Activated CD8-positive, alpha-beta T cell treated with anti-CD3 and anti-CD28 coated beads, Interleukin-2, amount 10 ng/mL, durations not matched to agents 7 days and 5 days (primary cell): ENCODE measurements at regions not wholly inside any gene's neighbourhood (a gene's known extent, or its start where the extent isn't known, plus 50 kb on each side); places are given as distances from the start of the nearest gene placed in this dataset.

Experiments used
- ATAC-seq: fragments of 150-1000 bp; cut with Tn5 transposase; one replicate; pipeline ENCODE4 v1.10.0; 2021; ENCODE audit warnings: moderate library complexity
- CTCF ChIA-PET: fragments of 350-600 bp; sonication (Branson Sonifier 250); formaldehyde crosslinking; loops from one replicate; lab custom pipeline; 2021; ENCODE audit warnings: antibody characterized with exemption; lab: Charles Lee
- POLR2A ChIA-PET: fragments of 350-600 bp; sonication (Branson Sonifier 250); formaldehyde crosslinking; loops from one replicate; lab custom pipeline; 2021; ENCODE audit warnings: antibody characterized with exemption; lab: Charles Lee
- DNase-seq: peaks from one replicate; pipeline ENCODE4 v3.0.0-alpha.2; 2020
- H3K27ac Mint-ChIP-seq: one replicate; pipeline ENCODE4 v1.8.0; 2021; ENCODE audit warnings: mild to moderate bottlenecking, mixed read lengths
- H3K27me3 Mint-ChIP-seq: one replicate; pipeline ENCODE4 v1.8.0; 2021; ENCODE audit warnings: low read depth, mixed read lengths
- H3K36me3 Mint-ChIP-seq: one replicate; pipeline ENCODE4 v1.8.0; 2021; ENCODE audit warnings: low read depth, mixed read lengths
- H3K4me1 Mint-ChIP-seq: one replicate; pipeline ENCODE4 v1.8.0; 2021; ENCODE audit warnings: low read depth, mixed read lengths
- H3K4me3 Mint-ChIP-seq: one replicate; pipeline ENCODE4 v1.8.0; 2021; ENCODE audit warnings: mild to moderate bottlenecking, mixed read lengths
- H3K9me3 Mint-ChIP-seq: one replicate; pipeline ENCODE4 v1.8.0; 2022; ENCODE audit warnings: mixed read lengths; ENCODE audit not compliant: insufficient read depth

- Mint-ChIP-seq H3K27ac (no peak overlapping the region), H3K9me3 (peaks cover 6% of the 10 kb centered on the region), H3K36me3 (no peaks in the 10 kb centered on the region), H3K27me3 (no peaks in the 10 kb centered on the region), H3K4me3 (no peak overlapping the region), H3K4me1 (no peaks in the 10 kb centered on the region)
- ChIA-PET POLR2A (no interaction called here), CTCF (no interaction called here)
- ATAC-seq (no peak), DNase-seq (no peak)
These were observed 314.1 kb upstream of the USP25 start for GRCh38 chr21:15415541-15416261.

GRCh38 chr21:15421441-15421881 lies 308.3 kb upstream of the USP25 start:
- ATAC-seq (no peak), DNase-seq (no peak)
- Mint-ChIP-seq H3K27me3 (no peaks in the 10 kb centered on the region), H3K27ac (no peak overlapping the region), H3K4me1 (peaks cover 4% of the 10 kb centered on the region), H3K4me3 (no peak overlapping the region), H3K36me3 (no peaks in the 10 kb centered on the region), H3K9me3 (no peaks in the 10 kb centered on the region)
- POLR2A ChIA-PET, result no interaction called here
- CTCF ChIA-PET, result no interaction called here

- no peak for DNase-seq
- CTCF ChIA-PET, result no interaction called here
- Mint-ChIP-seq H3K27ac (no peak overlapping the region), H3K27me3 (no peaks in the 10 kb centered on the region), H3K9me3 (no peaks in the 10 kb centered on the region), H3K4me3 (no peak overlapping the region), H3K36me3 (no peaks in the 10 kb centered on the region), H3K4me1 (peaks cover 4% of the 10 kb centered on the region)
- ATAC-seq, result no peak
- POLR2A ChIA-PET, result no interaction called here
These were observed 307.8 kb upstream of the USP25 start for GRCh38 chr21:15421947-15422346.

GRCh38 chr21:15422783-15423182 lies 307.0 kb upstream of the USP25 start:
- no peaks in the 10 kb centered on the region for H3K9me3 Mint-ChIP-seq
- no peak overlapping the region for H3K27ac Mint-ChIP-seq
- ChIA-PET CTCF (no interaction called here), POLR2A (no interaction called here)
- H3K36me3 Mint-ChIP-seq, result no peaks in the 10 kb centered on the region
- ATAC-seq (no peak), DNase-seq (no peak)
- H3K27me3 Mint-ChIP-seq, result no peaks in the 10 kb centered on the region
- H3K4me3 Mint-ChIP-seq, result no peak overlapping the region
- H3K4me1 Mint-ChIP-seq, result peaks cover 4% of the 10 kb centered on the region

- Mint-ChIP-seq H3K4me3 (no peak overlapping the region), H3K27ac (no peak overlapping the region), H3K36me3 (no peaks in the 10 kb centered on the region), H3K9me3 (no peaks in the 10 kb centered on the region), H3K4me1 (peaks cover 4% of the 10 kb centered on the region), H3K27me3 (no peaks in the 10 kb centered on the region)
- no peak for ATAC-seq
- no peak for DNase-seq
- POLR2A ChIA-PET, result no interaction called here
- CTCF ChIA-PET, result interaction anchor here (0.6 kb wide), 1 partner anchor 982 kb away, joined by 3 read pairs; no protein-coding TSS in a partner anchor
These were observed 305.9 kb upstream of the USP25 start for GRCh38 chr21:15423676-15424445.

GRCh38 chr21:15425049-15425448 lies 304.7 kb upstream of the USP25 start:
- no peak for DNase-seq
- ChIA-PET POLR2A (no interaction called here), CTCF (interaction anchor here (1.1 kb wide), 1 partner anchor 12 kb away, joined by 3 read pairs; no protein-coding TSS in a partner anchor)
- H3K36me3 Mint-ChIP-seq, result no peaks in the 10 kb centered on the region
- no peak for ATAC-seq
- H3K27ac Mint-ChIP-seq, result no peak overlapping the region
- H3K4me3 Mint-ChIP-seq, result no peak overlapping the region
- H3K9me3 Mint-ChIP-seq, result no peaks in the 10 kb centered on the region
- peaks cover 4% of the 10 kb centered on the region for H3K4me1 Mint-ChIP-seq
- no peaks in the 10 kb centered on the region for H3K27me3 Mint-ChIP-seq

- H3K36me3 Mint-ChIP-seq, result no peaks in the 10 kb centered on the region
- POLR2A ChIA-PET, result no interaction called here
- ATAC-seq (no peak), DNase-seq (no peak)
- no peaks in the 10 kb centered on the region for H3K4me1 Mint-ChIP-seq
- H3K27ac Mint-ChIP-seq, result no peak overlapping the region
- no peaks in the 10 kb centered on the region for H3K27me3 Mint-ChIP-seq
- CTCF ChIA-PET, result interaction anchor here (1.4 kb wide), 1 partner anchor 53 kb away, joined by 3 read pairs; no protein-coding TSS in a partner anchor
- H3K9me3 Mint-ChIP-seq, result no peaks in the 10 kb centered on the region
- no peak overlapping the region for H3K4me3 Mint-ChIP-seq
These were observed 299.8 kb upstream of the USP25 start for GRCh38 chr21:15430023-15430422.

- POLR2A ChIA-PET, result no interaction called here
- DNase-seq (no peak), ATAC-seq (no peak)
- Mint-ChIP-seq H3K27ac (no peak overlapping the region), H3K9me3 (no peaks in the 10 kb centered on the region), H3K27me3 (no peaks in the 10 kb centered on the region), H3K4me3 (no peak overlapping the region), H3K4me1 (no peaks in the 10 kb centered on the region), H3K36me3 (no peaks in the 10 kb centered on the region)
- CTCF ChIA-PET, result no interaction called here
These were observed 299.2 kb upstream of the USP25 start for GRCh38 chr21:15430577-15430976.

- Mint-ChIP-seq H3K9me3 (no peaks in the 10 kb centered on the region), H3K4me1 (no peaks in the 10 kb centered on the region), H3K27ac (no peak overlapping the region), H3K36me3 (no peaks in the 10 kb centered on the region), H3K27me3 (no peaks in the 10 kb centered on the region), H3K4me3 (no peak overlapping the region)
- ChIA-PET CTCF (no interaction called here), POLR2A (no interaction called here)
- ATAC-seq (no peak), DNase-seq (no peak)
These were observed 298.7 kb upstream of the USP25 start for GRCh38 chr21:15431053-15431452.

- DNase-seq (no peak), ATAC-seq (no peak)
- no peak overlapping the region for H3K27ac Mint-ChIP-seq
- H3K4me3 Mint-ChIP-seq, result no peak overlapping the region
- ChIA-PET CTCF (no interaction called here), POLR2A (no interaction called here)
- H3K9me3 Mint-ChIP-seq, result no peaks in the 10 kb centered on the region
- H3K36me3 Mint-ChIP-seq, result no peaks in the 10 kb centered on the region
- H3K4me1 Mint-ChIP-seq, result no peaks in the 10 kb centered on the region
- H3K27me3 Mint-ChIP-seq, result no peaks in the 10 kb centered on the region
These were observed 296.7 kb upstream of the USP25 start for GRCh38 chr21:15433091-15433490.

- CTCF ChIA-PET, result no interaction called here
- H3K36me3 Mint-ChIP-seq, result no peaks in the 10 kb centered on the region
These were observed 295.4 kb upstream of the USP25 start for GRCh38 chr21:15434163-15434905.

GRCh38 chr21:15436031-15436430 lies 293.8 kb upstream of the USP25 start:
- no peaks in the 10 kb centered on the region for H3K9me3 Mint-ChIP-seq
- no peak overlapping the region for H3K4me3 Mint-ChIP-seq
- H3K27me3 Mint-ChIP-seq, result no peaks in the 10 kb centered on the region
- no peaks in the 10 kb centered on the region for H3K4me1 Mint-ChIP-seq
- ATAC-seq (no peak), DNase-seq (no peak)
- H3K36me3 Mint-ChIP-seq, result no peaks in the 10 kb centered on the region
- no peak overlapping the region for H3K27ac Mint-ChIP-seq
- CTCF ChIA-PET, result no interaction called here
- POLR2A ChIA-PET, result no interaction called here

More at GRCh38 chr21:15434163-15434905, 295.4 kb upstream of the USP25 start:
- no peak overlapping the region for H3K27ac Mint-ChIP-seq
- no peaks in the 10 kb centered on the region for H3K9me3 Mint-ChIP-seq
- no peak for DNase-seq
- POLR2A ChIA-PET, result no interaction called here
- ATAC-seq, result no peak
- no peak overlapping the region for H3K4me3 Mint-ChIP-seq
- H3K27me3 Mint-ChIP-seq, result no peaks in the 10 kb centered on the region
- H3K4me1 Mint-ChIP-seq, result no peaks in the 10 kb centered on the region
